Astrocyte (in vitro differentiated cells and primary cell): ENCODE measurements at regions not wholly inside any gene's neighbourhood (a gene's known extent, or its start where the extent isn't known, plus 50 kb on each side); places are given as distances from the start of the nearest gene placed in this dataset.

Experiments
- CTCF ChIP-seq: IDR thresholded peaks from 2 replicates; pipeline ENCODE4 v1.5.1; 2011; ENCODE audit warnings: low read depth, mild to moderate bottlenecking, inconsistent platforms, low read length, moderate library complexity; ENCODE audit not compliant: insufficient read depth
- EZH2 ChIP-seq: IDR thresholded peaks from 2 replicates; pipeline ENCODE4 v1.6.1; 2012; ENCODE audit warnings: mild to moderate bottlenecking, low read length, inconsistent platforms; ENCODE audit not compliant: insufficient read depth

- TF ChIP-seq CTCF (no peak), EZH2 (no peak)
Measured at GRCh38 chr14:39977198-39977597, 545.0 kb upstream of the FBXO33 start.
